ENCODE measurements at regions not wholly inside any gene's neighbourhood (a gene's known extent, or its start where the extent isn't known, plus 50 kb on each side); places are given as distances from the start of the nearest gene placed in this dataset.

- TF ChIP-seq, protein P1, sequence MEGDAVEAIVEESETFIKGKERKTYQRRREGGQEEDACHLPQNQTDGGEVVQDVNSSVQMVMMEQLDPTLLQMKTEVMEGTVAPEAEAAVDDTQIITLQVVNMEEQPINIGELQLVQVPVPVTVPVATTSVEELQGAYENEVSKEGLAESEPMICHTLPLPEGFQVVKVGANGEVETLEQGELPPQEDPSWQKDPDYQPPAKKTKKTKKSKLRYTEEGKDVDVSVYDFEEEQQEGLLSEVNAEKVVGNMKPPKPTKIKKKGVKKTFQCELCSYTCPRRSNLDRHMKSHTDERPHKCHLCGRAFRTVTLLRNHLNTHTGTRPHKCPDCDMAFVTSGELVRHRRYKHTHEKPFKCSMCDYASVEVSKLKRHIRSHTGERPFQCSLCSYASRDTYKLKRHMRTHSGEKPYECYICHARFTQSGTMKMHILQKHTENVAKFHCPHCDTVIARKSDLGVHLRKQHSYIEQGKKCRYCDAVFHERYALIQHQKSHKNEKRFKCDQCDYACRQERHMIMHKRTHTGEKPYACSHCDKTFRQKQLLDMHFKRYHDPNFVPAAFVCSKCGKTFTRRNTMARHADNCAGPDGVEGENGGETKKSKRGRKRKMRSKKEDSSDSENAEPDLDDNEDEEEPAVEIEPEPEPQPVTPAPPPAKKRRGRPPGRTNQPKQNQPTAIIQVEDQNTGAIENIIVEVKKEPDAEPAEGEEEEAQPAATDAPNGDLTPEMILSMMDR (IDR thresholded peaks at IDR 0.05; ENCODE audit: low read depth, low read length) = no peak
Observed at GRCh38 chr5:71862507-71863060, 143.5 kb downstream of the CARTPT start.

GRCh38 chr5:71864730-71865601 is 145.9 kb downstream of the CARTPT start:
- TF ChIP-seq, protein P1 (IDR thresholded peaks at IDR 0.05; ENCODE audit: low read depth, low read length) = no peak
- no peak overlapping the region for H3K4me3 ChIP-seq (ENCODE audit: low read depth, low read length)

More at GRCh38 chr5:71862507-71863060, 143.5 kb downstream of the CARTPT start:
- no peak overlapping the region for H3K4me3 ChIP-seq (ENCODE audit: low read depth, low read length)

- TF ChIP-seq, protein P1 (IDR thresholded peaks at IDR 0.05; ENCODE audit: low read depth, low read length) = no peak
- no peak overlapping the region for H3K4me3 ChIP-seq (ENCODE audit: low read depth, low read length)
Observed at GRCh38 chr5:71865665-71866320, 146.7 kb downstream of the CARTPT start.

GRCh38 chr5:71872311-71872864 is 153.3 kb downstream of the CARTPT start:
- TF ChIP-seq, protein P1 (IDR thresholded peaks at IDR 0.05; ENCODE audit: low read depth, low read length) = no peak
- no peak overlapping the region for H3K4me3 ChIP-seq (ENCODE audit: low read depth, low read length)

GRCh38 chr5:71873191-71873591 is 154.1 kb downstream of the CARTPT start:
- TF ChIP-seq, protein P1 (IDR thresholded peaks at IDR 0.05; ENCODE audit: low read depth, low read length) = no peak
- H3K4me3 ChIP-seq (ENCODE audit: low read depth, low read length) = no peak overlapping the region

GRCh38 chr5:71874521-71874920 is 155.4 kb downstream of the CARTPT start:
- no peak overlapping the region for H3K4me3 ChIP-seq (ENCODE audit: low read depth, low read length)
- TF ChIP-seq, protein P1 (IDR thresholded peaks at IDR 0.05; ENCODE audit: low read depth, low read length) = no peak
